ENCODE measurements at regions not wholly inside any gene's neighbourhood (a gene's known extent, or its start where the extent isn't known, plus 50 kb on each side); places are given as distances from the start of the nearest gene placed in this dataset.
"Not testable (repeated sequence)": the region's sequence is repeated elsewhere in the genome, so short reads cannot be mapped to it uniquely, and the experiment has no call there.

DNA sequence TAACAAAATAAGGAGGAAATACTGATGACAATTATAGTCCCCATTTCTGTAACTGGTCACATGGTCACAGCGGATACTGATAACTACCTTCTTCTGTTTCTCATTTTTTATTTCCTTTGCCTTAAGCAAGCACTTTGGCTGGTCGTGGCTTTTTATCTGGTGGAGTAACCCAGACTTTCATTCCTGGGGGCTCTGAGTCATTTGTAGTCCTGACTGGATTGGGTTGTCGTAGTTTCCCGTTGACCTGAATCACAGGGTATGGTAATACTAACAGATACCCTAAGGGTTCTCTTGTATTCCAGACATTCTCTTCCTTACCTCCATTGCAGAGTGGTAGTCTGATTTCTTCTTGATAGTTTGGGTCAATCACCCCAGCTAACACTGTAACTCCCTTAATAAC is 500.3 kb upstream of the ADGRB3 start:
- no peak for DNase-seq

DNA sequence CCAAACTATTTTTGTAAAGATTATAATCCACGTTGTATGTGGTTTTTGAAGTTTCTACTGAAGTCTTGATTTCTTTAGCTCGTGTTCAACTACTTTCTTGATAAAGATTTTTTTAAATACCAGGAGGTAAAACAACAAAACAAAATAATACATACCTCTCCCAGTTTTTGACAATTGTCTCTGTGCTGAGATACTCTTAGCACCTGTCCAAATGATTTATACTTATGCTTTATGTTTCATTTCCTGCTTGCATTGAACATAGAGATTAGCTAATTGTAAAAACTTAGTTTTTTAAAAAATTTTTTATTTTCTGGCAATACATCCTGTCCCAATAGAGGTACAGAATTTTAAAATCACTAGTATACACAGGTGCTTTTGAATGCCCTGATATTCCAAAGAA is 506.9 kb upstream of the ADGRB3 start:
- DNase-seq, result no peak

DNA sequence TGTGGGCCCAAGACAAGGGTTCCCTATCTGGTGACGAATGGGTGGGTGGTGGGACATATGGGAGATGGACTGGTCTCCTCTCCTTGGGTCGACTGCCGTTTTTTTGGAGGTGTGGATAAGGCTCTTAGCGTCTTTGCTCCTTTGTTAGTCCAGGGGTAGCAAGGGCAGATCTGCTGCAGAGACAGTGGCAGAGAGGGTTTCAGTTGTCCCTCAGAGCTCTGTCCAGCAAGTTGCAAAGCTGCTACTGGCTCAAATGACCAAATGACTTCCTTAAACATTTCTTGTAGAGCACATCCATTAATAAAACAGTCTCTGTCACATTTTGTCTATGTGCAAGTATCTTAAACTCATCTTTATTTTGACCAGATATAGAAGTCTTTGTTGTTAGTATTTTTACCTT is 508.0 kb upstream of the ADGRB3 start:
- no peak for DNase-seq

DNA sequence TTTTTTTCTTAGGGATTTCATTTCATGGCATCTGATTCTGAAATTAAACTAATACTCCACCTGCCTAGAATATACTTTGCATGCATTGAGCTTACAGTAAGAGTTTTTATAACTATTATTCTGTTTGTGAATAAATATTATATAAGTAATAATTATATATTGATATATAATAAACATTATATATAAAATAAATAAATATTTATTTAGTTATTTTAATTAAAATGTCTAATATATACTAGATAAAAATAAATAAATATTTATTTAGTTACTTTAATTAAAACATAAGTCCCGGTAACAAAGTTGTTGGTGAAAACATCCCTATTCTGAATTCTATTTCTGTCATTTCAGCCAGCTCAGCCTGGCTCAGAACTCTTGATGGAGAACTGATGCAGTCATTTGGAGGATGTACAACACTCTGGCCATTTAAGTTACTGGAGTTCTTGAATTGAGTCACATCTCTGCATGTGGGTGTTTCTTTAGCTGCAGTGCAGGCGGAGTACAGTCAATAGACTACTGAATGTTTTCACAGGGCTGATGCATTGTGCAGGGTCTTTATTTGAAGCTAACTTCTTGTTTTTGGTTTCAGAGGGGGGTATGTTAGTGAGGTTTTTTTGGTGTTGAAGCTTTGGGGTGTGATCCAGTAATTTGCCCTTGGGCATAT is 508.9 kb upstream of the ADGRB3 start:
- DNase-seq, result no peak

DNA sequence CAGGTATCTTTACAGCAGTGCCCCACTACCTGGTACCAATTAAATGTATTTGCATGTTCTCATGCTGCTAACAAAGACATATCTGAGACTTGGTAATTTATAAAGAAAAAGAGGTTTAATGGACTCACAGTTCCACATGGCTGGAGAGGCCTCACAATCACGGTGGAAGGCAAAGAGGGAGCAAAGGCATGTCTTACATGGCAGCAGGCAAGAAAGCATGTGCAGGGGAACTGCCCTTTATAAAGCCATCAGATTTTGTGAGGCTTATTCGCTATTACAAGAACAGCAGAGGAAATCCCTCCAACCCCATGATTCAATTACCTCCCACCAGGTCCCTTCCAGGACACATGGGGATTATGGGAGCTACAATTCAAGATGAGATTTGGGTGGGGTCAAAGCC is 512.1 kb upstream of the ADGRB3 start:
- not testable (repeated sequence) for DNase-seq

DNA sequence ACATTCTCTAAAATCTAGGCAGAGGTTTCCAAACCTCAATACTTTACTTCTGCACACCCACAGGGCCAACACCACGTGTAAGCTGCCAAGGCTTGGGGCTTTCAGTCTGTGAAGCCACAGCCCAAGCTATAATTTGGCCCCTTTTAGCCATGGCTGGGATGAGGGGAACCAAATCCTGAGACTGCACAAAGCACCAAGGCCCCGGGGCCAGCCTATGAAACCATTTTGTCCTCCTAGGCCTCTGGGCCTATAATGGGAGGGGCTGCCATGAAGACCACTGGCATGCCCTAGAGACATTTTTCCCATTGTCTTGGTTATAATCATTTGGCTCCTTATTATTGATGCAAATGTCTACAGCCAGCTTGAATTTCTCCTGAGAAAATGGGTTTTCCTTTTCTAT is 513.0 kb upstream of the ADGRB3 start:
- no peak for DNase-seq

DNA sequence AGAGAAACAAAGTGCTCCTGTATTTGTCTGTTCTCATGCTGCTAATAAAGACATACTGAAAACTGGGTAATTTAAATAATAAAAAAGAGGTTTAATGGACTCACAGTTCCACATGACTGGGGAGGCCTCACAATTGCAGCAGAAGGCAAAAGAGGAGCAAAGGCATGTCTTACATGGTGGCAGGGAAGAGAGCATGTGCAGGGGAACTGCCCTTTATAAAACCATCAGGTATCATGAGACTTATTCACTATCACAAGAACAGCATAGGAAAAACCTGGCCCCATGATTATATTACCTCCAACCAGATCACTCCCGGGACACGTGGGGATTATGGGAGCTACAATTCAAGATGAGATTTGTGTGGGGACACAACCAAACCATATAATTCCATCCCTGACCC is 514.1 kb upstream of the ADGRB3 start:
- not testable (repeated sequence) for DNase-seq

DNA sequence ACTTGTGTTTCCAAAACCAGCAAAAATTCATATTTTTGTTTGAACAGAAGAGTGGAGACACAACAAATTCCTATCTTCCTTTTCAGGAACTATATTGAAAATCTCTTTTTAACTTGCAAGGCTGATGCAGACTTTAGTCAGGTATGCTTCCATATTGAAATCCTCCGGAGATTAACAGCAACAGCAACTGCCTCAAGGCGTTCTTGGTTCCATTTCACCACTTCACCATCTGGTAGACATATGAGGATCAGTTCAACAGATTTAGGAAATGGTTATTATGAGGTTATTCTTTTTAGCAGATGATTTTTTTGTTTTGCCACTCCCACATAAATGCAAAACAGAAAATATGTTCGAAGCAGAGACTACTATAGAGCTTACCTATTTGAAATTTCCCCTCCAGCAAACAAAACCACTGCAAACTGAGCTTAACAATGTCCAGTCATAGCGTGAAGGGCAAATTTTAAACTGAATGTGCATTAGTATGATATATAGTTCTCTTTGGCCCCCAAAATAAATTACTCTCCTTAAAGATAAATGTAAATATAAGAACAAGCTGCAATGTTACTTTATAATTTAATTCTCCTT is 520.5 kb upstream of the ADGRB3 start:
- DNase-seq, result no peak

DNA sequence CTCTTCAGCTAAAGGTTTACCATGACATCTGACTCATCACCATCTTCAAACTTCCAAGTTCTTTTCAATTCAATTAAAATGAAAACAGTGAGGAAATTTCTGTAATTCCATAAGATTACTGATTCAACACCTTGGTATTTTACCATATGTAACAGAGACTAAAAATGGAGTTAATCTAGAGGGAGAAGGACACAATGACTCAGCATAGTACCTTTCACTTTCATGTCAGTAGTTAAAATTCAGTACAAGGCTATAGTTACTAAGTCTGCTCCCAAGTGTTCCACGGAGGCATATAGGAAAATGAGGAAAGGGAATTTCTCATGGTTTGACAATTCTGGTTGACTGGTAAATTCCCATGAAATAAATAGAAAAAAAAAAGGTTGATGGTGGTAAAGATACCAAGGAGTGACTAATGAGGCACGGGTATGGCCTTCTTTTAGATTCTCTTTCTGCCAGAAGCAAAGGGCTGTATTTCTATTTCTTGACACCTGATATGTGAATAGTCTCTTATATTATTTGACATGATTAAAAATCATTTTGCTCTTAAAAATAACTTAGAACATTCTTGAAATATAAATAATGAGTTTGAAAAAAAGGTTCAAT is 526.7 kb upstream of the ADGRB3 start:
- DNase-seq, result no peak

DNA sequence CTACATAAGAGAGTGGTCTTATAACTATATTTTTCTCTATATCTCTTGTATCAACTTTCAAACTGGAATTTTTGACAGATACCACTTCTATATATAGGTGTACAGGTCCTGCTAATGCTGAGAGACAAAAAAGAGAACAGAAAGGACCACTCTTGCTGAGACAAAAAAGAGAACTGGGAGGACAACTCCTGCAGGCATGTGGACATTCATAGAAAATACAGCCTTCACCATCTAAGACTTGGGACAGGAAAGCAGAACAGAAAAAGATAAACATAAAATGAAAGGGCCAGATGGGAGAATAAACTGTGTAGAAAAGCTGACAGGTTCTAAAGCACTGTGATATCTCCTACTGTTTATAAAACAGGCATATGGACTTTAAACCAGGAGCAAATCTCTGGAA is 541.0 kb upstream of the ADGRB3 start:
- DNase-seq, result no peak

DNA sequence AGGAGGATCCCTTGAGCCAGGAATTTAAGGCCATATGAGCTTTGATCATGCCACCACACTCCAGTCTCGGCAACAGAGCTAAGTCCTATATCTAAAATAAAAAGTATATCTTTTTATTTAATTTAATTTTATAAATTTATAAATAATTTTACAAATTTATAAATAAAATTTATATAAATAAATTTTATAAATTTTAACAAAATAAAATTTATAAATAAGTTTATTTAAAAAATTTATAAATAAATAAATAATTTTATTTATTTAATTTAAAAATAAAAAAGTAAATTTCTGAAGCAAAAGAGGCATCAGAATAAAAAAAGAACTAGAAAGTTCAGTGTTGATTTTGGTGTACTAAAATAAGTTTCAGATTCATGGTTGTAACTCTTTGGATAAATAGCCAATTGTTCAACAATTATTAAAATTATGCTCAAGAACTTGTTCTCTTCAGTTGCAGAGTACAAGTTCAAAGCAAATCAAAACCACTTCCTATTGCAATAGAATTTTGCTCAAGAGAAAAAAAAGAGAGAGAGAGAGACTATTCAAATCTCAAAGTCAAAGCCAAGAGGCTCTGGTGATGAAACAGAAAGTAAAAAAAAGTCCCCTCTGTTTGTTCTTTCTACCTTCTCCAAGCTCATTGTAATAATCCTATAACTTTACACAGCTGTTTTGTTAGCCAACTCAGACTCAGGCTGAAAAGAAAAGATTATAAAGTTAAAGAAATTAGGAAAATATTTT is 547.5 kb upstream of the ADGRB3 start:
- no peak for DNase-seq

DNA sequence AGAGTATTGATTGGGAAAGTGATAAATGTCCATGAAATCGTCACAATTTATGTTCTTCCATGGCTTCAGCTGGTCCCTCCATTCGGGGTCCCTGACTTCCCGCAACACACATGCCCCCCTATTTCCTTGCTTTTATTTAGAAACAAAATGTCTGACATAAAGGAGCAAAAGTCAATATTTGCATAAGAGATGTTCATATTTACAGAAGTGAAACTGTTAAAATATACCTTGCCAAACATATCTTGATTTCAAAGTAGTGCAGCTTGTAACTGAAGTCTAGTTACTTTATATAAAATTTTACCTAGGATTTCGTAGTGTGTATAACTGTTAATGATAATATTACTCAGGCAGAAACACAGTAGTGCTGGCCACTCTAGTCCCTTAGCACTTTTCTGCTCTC is 548.9 kb upstream of the ADGRB3 start:
- no peak for DNase-seq

DNA sequence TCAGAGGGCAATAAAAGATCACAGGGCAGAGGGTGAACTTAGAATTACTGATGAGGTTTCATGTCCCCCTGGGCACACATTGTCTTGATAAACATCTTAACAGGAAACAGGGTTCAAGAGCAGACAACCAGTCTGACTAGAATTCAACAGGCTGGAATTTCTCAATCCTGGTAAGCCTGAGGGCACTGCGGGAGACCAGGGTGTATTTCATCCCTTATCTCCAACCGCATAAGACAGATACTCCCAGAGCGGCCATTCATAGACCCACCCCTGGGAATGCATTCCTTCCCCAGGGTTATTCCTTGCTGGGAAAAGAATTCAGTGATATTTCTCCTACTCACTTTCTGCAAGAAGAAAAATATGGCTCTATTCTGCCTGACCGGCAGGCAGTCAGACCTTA is 549.5 kb upstream of the ADGRB3 start:
- not testable (repeated sequence) for DNase-seq

DNA sequence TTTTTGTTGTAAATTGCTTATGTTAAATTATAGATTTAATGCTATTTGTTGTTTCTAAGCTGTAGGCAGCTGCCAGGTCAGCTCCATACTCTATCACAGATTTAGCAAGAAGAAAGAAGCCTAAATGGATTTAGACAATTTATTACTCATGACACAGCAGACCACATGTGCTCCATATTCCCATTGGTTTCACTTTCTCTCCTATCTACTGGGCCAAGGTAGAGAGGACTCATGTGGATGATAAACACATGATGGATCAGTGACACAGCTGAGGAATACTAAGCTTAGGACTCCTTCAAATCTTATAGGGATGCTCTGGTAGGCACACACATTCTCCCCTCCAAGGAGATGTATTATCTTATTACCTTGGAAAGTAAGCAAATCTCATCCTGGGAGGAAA is 553.0 kb upstream of the ADGRB3 start:
- DNase-seq, result no peak

DNA sequence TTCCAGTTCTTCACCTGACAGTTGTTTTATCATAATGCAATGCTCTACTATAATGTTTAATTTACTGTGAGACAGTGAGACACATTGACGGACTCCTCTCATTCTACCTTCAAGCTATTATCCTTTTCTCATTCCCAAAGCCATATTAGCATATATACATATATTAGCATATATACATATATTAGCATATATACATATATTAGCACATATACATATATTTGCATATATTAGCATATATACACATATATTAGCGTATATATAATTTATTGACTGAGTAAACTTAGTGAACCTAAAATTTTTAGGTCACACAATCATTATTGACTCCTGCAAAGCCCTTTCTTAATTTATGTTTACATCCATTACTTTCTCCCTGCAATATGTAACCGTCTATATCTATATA is 555.0 kb upstream of the ADGRB3 start:
- no peak for DNase-seq

DNA sequence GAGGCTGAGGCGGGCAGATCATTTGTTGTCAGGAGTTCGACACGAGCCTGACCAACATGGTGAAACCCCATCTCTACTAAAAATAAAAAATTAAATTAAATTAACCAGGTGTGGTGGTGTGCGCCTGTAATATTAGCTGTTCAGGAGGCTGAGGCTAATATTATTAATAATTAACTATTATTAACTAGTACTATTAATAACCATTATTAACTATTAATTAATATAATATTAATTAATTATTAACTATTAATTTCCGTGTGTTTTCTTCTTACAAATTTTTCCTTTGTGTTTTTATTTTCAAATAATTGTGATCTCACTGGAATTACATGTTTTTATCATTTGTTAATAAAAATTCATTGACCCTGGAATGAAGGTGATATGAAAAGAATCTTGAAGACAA is 557.4 kb upstream of the ADGRB3 start:
- DNase-seq, result no peak

DNA sequence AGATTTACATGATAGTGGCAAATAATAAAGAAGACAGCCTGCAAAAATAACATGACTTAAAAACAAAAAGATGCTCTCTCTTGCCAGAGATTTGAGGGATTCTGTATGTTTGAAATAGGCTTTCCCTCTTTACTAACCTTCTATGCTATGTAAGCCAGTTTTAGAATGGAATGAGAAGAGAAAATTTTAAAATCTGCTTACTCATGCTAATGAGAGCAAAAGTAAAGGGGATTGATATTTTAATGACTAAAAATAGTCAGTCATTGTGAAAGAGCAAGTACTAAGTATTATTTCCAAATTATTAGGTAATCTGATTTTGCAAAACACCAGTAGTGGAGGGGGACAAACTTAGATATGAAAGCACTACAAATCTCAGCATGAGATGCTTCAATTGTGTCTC is 563.3 kb upstream of the ADGRB3 start:
- no peak for DNase-seq

DNA sequence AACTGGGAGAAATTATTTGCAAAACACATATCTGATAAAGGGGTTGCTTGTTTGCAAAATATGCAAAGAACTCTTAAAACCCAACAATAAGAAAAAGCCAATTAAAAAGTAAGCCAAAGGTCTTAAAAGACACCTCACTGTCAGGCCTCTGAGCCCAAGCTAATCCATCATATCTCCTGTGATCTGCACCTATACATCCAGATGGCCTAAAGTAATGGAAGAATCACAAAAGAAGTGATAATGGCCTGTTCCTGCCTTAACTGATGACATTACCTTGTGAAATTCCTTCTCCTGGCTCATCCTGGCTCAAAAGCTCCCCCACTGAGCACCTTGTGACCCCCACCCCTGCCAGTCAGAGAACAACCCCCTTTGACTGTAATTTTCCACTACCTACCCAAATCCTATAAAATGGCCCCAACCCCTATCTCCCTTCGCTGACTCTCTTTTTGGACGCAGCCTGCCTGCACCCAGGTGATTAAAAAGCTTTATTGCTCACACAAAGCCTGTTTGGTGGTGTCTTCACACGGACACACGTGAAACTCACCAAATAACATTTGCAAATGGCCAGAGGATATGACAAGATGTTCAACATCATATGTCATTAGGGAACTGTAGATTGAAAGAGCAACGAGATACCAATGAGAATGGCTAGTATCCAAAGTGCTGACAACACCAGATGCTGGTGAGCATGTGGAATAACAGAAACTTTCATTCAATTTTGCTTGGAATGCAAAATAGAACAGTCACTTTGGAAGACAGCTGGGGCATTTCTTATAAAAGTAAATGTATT is 565.0 kb upstream of the ADGRB3 start:
- DNase-seq, result no peak

DNA sequence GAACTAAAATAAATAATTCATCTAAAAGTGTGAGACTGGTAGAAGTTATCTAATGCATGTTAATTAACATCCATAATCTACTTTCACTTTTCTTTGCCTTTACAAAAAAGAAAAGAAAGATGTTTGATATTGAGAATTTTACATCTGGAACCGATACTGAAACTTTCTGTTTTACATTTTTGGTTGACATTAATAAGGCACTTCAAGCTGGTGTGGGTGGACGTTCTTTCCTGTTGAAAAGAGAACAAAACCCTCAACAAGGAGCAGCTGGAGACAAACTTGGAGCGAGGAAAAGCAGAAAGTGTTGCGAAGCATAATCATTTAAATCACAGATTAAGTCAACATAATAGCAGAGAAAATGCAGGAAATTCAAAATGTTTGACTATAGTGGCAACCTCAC is 575.2 kb upstream of the ADGRB3 start:
- DNase-seq, result no peak

DNA sequence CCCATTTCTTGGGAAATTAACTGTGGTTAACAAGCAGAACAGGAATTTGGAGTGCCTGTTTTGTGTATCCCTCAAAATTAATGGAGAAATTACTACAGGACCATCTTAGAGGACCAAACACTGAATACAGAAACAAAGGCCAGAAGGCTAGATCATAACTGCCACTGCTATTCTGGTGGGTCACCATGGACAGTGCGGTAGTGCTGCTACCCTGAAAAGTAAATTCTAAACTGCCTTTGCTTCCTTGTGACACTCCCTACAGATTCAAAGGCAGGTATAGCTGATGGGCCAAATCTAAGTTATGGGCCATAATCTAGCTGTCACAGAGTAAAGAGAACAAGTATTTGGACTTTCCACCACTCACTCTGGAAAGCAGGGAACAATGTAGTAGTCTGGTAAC is 575.8 kb upstream of the ADGRB3 start:
- DNase-seq, result no peak

DNA sequence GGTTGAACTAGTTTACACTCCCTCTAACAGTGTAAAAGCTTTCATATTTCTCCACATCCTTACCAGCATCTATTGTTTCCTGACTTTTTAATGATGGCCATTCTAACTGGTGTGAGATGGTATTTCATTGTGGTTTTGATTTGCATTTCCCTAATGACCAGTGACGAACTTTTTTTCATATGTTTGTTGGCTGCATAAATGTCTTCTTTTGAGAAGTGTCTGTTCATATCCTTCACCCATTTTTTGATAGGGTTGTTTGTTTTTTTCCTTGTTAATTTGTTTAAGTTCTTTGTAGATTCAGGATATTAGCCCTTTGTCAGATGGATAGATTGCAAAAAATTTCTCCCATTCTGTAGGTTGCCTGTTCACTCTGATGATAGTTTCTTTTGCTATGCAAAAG is 578.5 kb upstream of the ADGRB3 start:
- not testable (repeated sequence) for DNase-seq

DNA sequence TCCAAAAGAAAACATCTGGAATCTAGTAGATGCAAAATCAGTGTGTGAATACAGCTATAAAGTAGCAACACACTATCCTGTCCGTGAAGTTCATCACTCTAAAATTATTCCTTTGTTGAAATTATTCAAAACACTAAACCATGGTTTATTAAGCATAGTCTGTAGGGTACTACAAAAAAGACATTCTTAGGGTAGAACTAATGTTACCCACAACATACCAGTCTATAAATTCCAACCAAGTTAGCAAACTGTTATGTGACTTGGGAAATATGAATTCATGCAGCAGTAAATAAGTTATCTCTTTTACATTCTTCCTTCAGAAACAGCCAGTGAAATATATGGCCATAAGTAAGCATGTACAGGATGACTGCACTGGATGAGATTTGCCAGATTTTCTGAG is 580.3 kb upstream of the ADGRB3 start:
- DNase-seq, result no peak

DNA sequence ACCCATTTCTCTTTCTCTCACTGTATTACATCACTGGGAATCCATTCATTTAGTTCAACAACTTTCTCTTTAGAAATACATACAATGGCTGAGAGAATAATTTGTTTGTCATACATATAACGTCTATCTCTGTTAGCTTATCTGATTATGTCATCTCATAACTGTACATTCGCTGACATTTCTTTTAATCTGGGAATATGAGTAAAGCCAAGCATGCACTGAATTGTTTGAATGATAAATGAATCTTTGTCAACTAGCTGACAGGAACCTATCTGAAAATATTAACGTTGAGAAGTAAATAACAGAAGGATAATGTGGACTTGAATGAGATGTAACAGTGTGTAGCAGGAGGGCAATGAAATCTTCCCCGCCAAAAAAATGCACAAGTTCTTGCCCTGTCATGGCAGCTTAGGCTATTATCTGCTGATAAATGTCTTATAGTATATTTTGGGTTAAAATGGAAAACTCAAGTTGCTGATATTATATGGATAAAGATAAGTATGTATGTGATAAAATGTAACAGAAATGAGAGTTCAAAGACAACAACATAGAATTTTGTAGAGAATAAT is 581.2 kb upstream of the ADGRB3 start:
- DNase-seq, result no peak
